HG03469 (cell line): ENCODE measurements at regions not wholly inside any gene's neighbourhood (a gene's known extent, or its start where the extent isn't known, plus 50 kb on each side); places are given as distances from the start of the nearest gene placed in this dataset.
"Not testable (repeated sequence)": the region's sequence is repeated elsewhere in the genome, so short reads cannot be mapped to it uniquely, and the experiment has no call there.

ENCODE experiments used
- ATAC-seq: cut with Tn5 transposase; IDR thresholded peaks from one replicate; pipeline ENCODE4 v1.9.1; 2021; ENCODE audit warnings: mild to moderate bottlenecking, moderate library complexity, moderate number of reproducible peaks; ENCODE audit not compliant: unreplicated experiment

DNA sequence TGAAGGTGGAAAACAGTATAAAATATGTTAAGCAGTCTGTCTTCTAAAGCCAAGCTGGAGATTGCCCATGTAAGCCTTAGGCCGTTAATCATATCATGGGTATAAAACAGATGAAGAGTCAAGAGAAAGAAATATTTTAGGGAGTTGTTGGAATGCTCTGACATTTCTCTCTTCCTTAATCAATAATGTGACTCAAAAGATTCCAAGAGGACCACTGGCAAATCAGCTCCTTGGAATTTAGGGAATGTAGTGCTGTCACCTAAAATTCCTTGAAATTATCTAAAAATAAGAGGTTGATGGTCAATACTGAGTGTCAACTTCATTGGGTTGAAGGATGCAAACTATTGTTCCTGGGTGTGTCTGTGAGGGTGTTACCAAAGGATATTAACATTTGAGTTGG, 525.9 kb downstream of the KCNA4 start:
- ATAC-seq, result no peak

DNA sequence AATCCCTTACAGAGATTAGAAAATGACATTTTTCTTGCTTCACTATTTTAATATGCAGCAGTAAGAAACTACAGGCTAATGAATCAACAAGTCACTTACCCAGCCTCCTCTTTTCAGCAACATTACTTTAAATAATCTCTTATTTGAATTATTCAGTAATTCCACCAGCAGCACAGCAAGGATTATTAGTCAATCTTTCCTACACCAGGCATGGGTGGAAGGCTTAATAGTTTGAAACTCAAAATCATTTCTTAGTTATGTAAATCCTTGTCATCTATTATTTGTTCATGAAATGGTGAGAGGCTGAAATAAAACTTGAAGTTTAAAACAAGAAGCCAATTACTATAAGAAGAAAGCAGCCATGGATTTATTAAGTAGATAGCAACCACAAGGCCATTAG, 530.5 kb downstream of the KCNA4 start:
- no peak for ATAC-seq

- no peak for ATAC-seq
Observed at GRCh38 chr11:29485641-29486040, 531.2 kb downstream of the KCNA4 start.

GRCh38 chr11:29484548-29484947, 532.3 kb downstream of the KCNA4 start:
- no peak for ATAC-seq

DNA sequence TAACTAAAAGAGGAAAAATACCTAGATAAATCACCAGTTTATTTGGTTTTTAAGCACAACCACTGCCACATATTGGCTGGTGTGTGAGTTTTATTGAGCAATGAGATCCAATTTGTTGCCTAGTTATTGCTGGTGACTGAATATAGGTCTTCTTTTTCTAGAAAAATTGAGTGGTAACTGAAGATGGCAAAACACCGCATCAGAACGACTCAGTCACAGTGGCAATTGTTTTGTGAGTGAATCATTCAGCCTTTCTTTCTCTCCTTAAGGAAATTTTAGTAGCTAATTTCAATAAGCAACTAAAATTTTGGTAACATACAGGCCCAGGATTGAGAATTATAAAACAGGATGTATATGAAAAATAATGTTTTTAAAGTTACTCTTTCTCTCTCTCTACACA, 533.0 kb downstream of the KCNA4 start:
- no peak for ATAC-seq

GRCh38 chr11:29482510-29482909, 534.3 kb downstream of the KCNA4 start:
- no peak for ATAC-seq

GRCh38 chr11:29481738-29482137, 535.1 kb downstream of the KCNA4 start:
- no peak for ATAC-seq

GRCh38 chr11:29480981-29481380, 535.8 kb downstream of the KCNA4 start:
- ATAC-seq, result no peak

DNA sequence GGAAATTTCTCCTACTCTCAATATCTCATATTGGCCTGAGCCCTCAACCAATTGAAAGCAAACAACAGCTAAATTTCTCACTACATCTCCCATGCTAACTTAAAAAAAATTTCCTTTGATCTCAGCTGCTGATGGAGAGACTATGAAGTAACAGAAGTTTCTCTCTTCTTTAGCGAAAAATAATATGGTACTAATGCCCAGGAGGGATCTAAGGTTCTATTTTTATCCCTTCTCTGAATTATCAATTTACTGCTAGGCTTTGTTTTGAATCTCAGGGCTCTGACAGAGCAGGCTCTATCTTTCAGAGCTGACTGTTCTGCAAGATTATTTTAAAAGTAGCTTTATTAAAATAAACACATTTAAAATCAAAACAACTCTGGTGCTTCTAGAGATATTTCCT, 558.6 kb downstream of the KCNA4 start:
- no peak for ATAC-seq

GRCh38 chr11:29452146-29452545, 564.7 kb downstream of the KCNA4 start:
- no peak for ATAC-seq

DNA sequence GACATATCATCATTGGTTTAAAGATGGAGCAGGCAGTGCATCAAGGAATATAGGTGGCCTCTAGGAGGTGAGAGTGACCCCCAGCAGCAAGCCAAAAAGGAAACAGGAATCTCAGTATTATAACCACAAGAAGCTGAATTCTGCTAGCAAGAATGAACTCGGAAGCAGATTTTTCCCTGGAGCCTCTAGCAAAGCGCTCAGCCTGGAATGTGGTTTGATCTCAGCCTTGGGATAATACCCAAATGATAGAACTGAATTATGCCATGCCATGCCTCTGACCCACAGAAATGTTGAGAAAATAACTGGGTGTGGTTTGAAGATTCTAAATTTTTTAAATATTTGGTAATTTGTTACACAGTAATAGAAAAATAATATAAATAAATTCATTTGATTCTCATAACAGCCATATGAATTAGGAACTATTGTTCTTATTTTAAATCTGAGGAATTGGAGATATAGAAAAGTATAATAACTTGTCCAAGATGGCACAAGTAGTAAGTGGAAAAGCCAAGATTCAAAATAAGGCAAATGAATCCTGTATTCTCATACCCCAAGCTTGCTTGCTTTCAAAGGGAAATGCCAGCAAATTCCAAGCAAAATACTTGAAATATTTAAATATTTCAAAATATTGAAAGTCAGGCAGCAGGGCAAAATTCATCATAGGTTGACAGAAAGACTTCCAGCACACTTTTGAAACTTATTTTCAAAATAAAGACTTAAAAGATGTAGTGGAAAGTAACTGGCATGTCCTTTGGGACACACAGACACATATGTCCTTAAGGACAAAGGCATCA, 567.4 kb downstream of the KCNA4 start:
- ATAC-seq, result no peak

GRCh38 chr11:29448246-29448877, 568.5 kb downstream of the KCNA4 start:
- ATAC-seq, result no peak

- no peak for ATAC-seq
Observed at GRCh38 chr11:29447821-29448220, 569.0 kb downstream of the KCNA4 start.

DNA sequence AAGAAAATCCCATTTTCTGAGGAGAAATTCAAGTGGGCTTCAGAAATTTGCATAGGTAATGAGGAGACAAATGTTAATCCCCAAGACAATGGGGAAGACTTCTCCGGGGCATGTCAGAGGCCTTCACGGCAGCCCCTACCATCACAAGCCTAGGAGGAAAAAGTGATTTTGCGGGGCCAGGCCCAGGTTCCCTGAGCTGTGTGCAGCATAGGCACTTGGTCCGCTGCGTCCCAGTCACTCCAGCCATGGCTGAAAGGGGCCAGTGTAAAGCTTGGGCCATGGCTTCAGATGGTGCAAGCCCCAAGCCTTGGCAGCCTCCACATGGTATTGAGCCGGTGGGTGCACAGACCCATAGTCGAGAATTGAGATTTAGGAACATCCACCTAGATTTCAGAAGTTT, 570.7 kb downstream of the KCNA4 start:
- ATAC-seq, result no peak

DNA sequence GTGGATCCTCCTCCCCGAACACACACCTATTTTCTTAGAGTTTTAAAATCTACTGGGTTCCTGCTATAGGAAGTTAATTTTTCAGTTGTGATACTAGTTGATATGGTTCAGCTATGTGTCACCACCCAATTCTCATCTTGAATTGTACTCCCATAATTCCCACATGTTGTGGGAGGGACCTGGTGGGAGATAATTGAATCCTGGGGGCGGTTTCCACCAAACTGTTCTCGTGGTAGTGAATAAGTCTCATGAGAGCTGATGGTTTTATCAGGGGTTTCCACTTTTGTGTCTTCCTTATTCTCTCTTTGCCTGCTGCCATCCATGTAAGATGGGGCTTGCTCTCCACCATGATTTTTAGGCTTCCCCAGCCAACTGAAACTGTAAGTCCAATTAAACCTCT, 571.6 kb downstream of the KCNA4 start:
- not testable (repeated sequence) for ATAC-seq

GRCh38 chr11:29438815-29439214, 578.0 kb downstream of the KCNA4 start:
- no peak for ATAC-seq

DNA sequence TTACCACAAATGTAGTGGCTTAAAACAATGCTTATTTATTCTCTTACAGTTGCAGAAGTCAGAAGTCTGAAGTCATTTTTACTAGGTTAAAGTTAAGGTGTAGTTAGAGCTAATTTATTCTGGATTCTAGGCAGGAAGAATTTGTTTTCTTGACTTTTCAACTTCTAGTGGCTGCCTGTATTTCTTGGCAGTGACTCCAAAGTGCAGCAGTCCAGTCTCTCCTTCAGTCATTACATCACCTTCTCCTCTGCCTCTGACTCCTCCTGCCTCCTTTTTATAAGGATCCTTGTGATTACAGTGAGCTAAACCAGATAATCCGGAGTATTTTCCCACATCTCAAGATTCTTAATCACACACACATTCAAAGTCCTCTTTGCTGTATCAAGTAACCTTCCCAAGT, 581.4 kb downstream of the KCNA4 start:
- no peak for ATAC-seq

DNA sequence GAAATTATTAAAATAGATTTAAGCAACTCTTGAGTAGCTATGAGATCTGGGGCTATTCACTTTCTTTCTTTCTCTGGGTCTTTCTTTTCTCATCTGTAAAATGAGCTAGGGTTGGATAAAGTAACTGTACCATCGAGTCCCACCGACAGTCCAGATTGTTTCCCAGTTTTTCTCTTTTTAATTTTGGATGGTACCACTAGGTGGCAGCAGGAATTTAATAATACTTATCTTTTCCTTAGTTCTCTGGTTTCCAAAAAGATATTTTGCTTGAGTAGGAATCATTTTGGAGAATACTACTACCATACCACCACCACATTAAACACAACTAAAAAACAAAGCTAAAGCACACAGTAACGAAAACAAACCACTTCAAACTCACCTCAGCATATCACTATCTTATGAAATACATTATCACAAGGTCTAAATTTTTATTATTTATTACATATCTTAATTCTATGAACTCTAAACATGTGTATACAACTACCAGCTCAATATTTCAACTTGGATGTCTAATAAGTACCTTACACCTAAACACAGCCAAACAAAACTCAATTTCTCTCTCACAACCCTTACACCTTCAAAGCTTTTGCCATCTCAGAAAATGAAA, 584.0 kb downstream of the KCNA4 start:
- ATAC-seq, result no peak

DNA sequence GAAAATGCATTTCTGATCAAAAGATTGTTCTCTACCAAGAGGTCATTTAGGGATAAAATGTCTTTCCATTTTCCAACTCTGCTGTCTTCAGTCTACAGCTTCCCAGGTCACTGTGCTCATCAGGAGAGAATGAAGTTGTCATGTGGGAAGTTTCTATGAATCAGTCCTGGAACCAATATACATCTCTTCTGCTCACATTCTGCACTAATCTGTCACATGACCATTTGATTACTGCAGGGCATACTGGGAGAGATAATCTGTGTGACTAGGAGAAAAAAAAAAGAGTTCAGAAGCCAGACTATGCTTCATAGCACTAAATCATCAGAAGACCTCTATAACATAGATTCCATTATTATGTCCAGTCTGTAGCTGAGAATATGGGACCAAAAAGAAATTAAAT, 611.5 kb downstream of the KCNA4 start:
- ATAC-seq, result no peak

GRCh38 chr11:29395555-29396072, 621.2 kb downstream of the KCNA4 start:
- ATAC-seq, result no peak

DNA sequence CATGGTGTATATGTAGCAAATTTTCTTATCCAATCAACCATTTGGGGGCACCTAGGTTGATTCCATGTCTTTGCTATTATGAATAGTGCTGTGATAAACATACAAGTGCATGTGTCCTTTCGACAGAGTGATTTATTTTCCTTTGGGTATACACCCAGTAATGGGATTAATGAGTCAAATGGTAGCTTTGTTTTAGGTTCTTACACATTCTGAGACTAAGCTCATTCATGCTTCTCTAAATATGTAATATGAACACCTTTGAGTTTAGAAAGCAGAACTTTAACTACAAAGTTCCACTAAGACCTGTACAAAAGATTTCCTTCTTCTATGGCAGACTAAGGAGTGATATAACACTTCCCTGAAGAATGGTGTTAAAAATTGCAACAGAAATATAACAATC, 627.0 kb downstream of the KCNA4 start:
- ATAC-seq, result no peak

- ATAC-seq, result no peak
Observed at GRCh38 chr11:29373725-29374124, 643.1 kb downstream of the KCNA4 start.
